HUDEP-2 (cell line): ENCODE measurements at regions not wholly inside any gene's neighbourhood (a gene's known extent, or its start where the extent isn't known, plus 50 kb on each side); places are given as distances from the start of the nearest gene placed in this dataset.

Source experiments
- DNase-seq, 76 experiments: peaks; one replicate each; lab custom pipeline; 2025; ENCODE audit not compliant: unreplicated experiment in 76 of 76; lab: John Stamatoyannopoulos, UW

GRCh38 chr6:50214937-50215336 is 165.2 kb upstream of the DEFB112 start:
- no peak for DNase-seq

GRCh38 chr6:50217841-50218240 is 168.1 kb upstream of the DEFB112 start:
- no peak for DNase-seq

GRCh38 chr6:50236164-50236563 is 186.4 kb upstream of the DEFB112 start:
- no peak for DNase-seq

GRCh38 chr6:50239853-50240252 is 190.1 kb upstream of the DEFB112 start:
- DNase-seq: no peak

GRCh38 chr6:50240986-50241385 is 191.3 kb upstream of the DEFB112 start:
- no peak for DNase-seq

GRCh38 chr6:50249493-50249892 is 199.8 kb upstream of the DEFB112 start:
- DNase-seq: no peak

GRCh38 chr6:50257322-50257721 is 207.6 kb upstream of the DEFB112 start:
- DNase-seq: no peak

GRCh38 chr6:50259903-50260302 is 210.2 kb upstream of the DEFB112 start:
- DNase-seq: no peak

- DNase-seq: peak in 6 of 76 experiments; percentile 7 to 40 (median 14)
These were observed 215.4 kb upstream of the DEFB112 start for GRCh38 chr6:50264995-50265571.

GRCh38 chr6:50270415-50270814 is 220.7 kb upstream of the DEFB112 start:
- DNase-seq: peak in 10 of 76 experiments; percentile 11 to 71 (median 26)

- peak in 6 of 76 experiments; percentile 8 to 58 (median 42) for DNase-seq
These were observed 221.5 kb upstream of the DEFB112 start for GRCh38 chr6:50271266-50271665.

- DNase-seq: no peak
These were observed 222.1 kb upstream of the DEFB112 start for GRCh38 chr6:50271817-50272216.

- DNase-seq: no peak
These were observed 222.9 kb upstream of the DEFB112 start for GRCh38 chr6:50272611-50273010.

GRCh38 chr6:50276771-50277261 is 227.1 kb upstream of the DEFB112 start:
- DNase-seq: no peak

GRCh38 chr6:50277774-50278173 is 228.0 kb upstream of the DEFB112 start:
- no peak for DNase-seq

GRCh38 chr6:50278663-50279062 is 228.9 kb upstream of the DEFB112 start:
- DNase-seq: peak in 3 of 76 experiments; percentile 4 to 44 (median 33)

- no peak for DNase-seq
These were observed 236.0 kb upstream of the DEFB112 start for GRCh38 chr6:50285735-50286134.

- no peak for DNase-seq
These were observed 238.5 kb upstream of the DEFB112 start for GRCh38 chr6:50288241-50288640.

GRCh38 chr6:50288881-50289280 is 239.2 kb upstream of the DEFB112 start:
- no peak for DNase-seq

GRCh38 chr6:50289366-50289765 is 239.6 kb upstream of the DEFB112 start:
- no peak for DNase-seq

GRCh38 chr6:50301307-50301706 is 251.6 kb upstream of the DEFB112 start:
- DNase-seq: no peak

GRCh38 chr6:50305660-50306059 is 255.9 kb upstream of the DEFB112 start:
- peak in 8 of 76 experiments; percentile 3 to 58 (median 26) for DNase-seq

- no peak for DNase-seq
These were observed 268.8 kb upstream of the DEFB112 start for GRCh38 chr6:50318536-50318935.
